PC-3 (cell line): ENCODE measurements at regions not wholly inside any gene's neighbourhood (a gene's known extent, or its start where the extent isn't known, plus 50 kb on each side); places are given as distances from the start of the nearest gene placed in this dataset.

ENCODE experiments used
- ATAC-seq: fragments of 200-7000 bp; cut with Tn5 transposase; 2 replicates; pipeline ENCODE4 v1.9.1; 2020; ENCODE audit warnings: mild to moderate bottlenecking, moderate library complexity
- BruUV-seq: library from RNA; stranded (reverse); fragments of 400-500 nt; replicated peaks from 2 replicates; lab custom pipeline; 2021; lab: Mats Ljungman, UMichigan
- CTCF ChIA-PET: fragments of 300-600 bp; sonication (Branson Sonifier 250); formaldehyde crosslinking; loops from one replicate; lab custom pipeline; 2022; ENCODE audit warnings: antibody characterized with exemption; lab: Charles Lee
- POLR2A ChIA-PET: fragments of 300-600 bp; sonication (Branson Sonifier 250); formaldehyde crosslinking; loops from one replicate; lab custom pipeline; 2022; ENCODE audit warnings: antibody characterized with exemption; ENCODE audit not compliant: unreplicated experiment; lab: Charles Lee
- DNase-seq: peaks from one replicate; pipeline ENCODE4 v3.0.0-alpha.2; 2015
- H2AFZ ChIP-seq: fragments of 300-600 bp; sonication (generic); 2 replicates; pipeline ENCODE4 v1.6.0; 2016; ENCODE audit warnings: antibody characterized with exemption, low read length
- H3F3A ChIP-seq: fragments of 300-600 bp; sonication (generic); one replicate; pipeline ENCODE4 v1.6.0; 2017; ENCODE audit warnings: antibody characterized with exemption, low read length, control low read depth, mild to moderate bottlenecking; ENCODE audit not compliant: unreplicated experiment
- H3K27ac ChIP-seq: fragments of 300-600 bp; sonication (generic); 2 replicates; pipeline ENCODE4 v1.5.1; 2016; ENCODE audit warnings: mild to moderate bottlenecking, low read length
- H3K27me3 ChIP-seq: fragments of 300-600 bp; sonication (generic); 2 replicates; pipeline ENCODE4 v1.6.1; 2016; ENCODE audit warnings: low read length, mixed read lengths
- H3K36me3 ChIP-seq: fragments of 300-600 bp; sonication (generic); 2 replicates; pipeline ENCODE4 v1.6.1; 2016; ENCODE audit warnings: low read depth, mixed run types, low read length, mixed read lengths
- H3K4me1 ChIP-seq: fragments of 300-600 bp; sonication (generic); 2 replicates; pipeline ENCODE4 v1.5.1; 2016; ENCODE audit warnings: low read length; ENCODE audit not compliant: insufficient read depth
- H3K4me2 ChIP-seq: fragments of 300-600 bp; sonication (generic); 2 replicates; pipeline ENCODE4 v1.6.0; 2016; ENCODE audit warnings: low read length
- H3K4me3 ChIP-seq: fragments of 300-600 bp; sonication (generic); 2 replicates; pipeline ENCODE4 v1.5.1; 2016; ENCODE audit warnings: mild to moderate bottlenecking, low read length, mixed read lengths
- H3K79me2 ChIP-seq: fragments of 300-600 bp; sonication (generic); 2 replicates; pipeline ENCODE4 v1.6.1; 2017; ENCODE audit warnings: low read length, mixed read lengths
- H3K9ac ChIP-seq: fragments of 300-600 bp; sonication (generic); 2 replicates; pipeline ENCODE4 v1.6.0; 2016; ENCODE audit warnings: mild to moderate bottlenecking, low read length
- H3K9me2 ChIP-seq: fragments of 300-600 bp; sonication (generic); replicated peaks from 2 replicates; pipeline ENCODE4 v1.6.1; 2016; ENCODE audit warnings: mixed run types, low read length, mixed read lengths
- H3K9me3 ChIP-seq: fragments of 300-600 bp; sonication (generic); 2 replicates; pipeline ENCODE4 v1.6.1; 2016; ENCODE audit warnings: low read length, mixed read lengths
- H4K20me1 ChIP-seq: fragments of 300-600 bp; sonication (generic); 2 replicates; pipeline ENCODE4 v1.6.1; 2016; ENCODE audit warnings: low read length, mixed read lengths
- EZH2 ChIP-seq: fragments of 300-600 bp; sonication (generic); IDR thresholded peaks from one replicate; pipeline ENCODE4 v1.6.1; 2017; ENCODE audit warnings: antibody characterized with exemption, mild to moderate bottlenecking, low read length; ENCODE audit not compliant: unreplicated experiment
- EZH2phosphoT487 ChIP-seq: fragments of 300-600 bp; sonication (generic); IDR thresholded peaks from 2 replicates; pipeline ENCODE4 v1.6.1; 2018; ENCODE audit warnings: mild to moderate bottlenecking, antibody characterized with exemption, low read length, borderline replicate concordance
- intact Hi-C: fragments of 100-400 bp; cut with micrococcal nuclease; formaldehyde crosslinking; loops from 2 replicates; pipeline ENCODE4 v1.9.0; 2023
- TF ChIP-seq, protein P1 (sequence below): fragments of 300-600 bp; sonication (generic); conservative IDR thresholded peaks from 2 replicates; pipeline ENCODE4 v1.5.1; 2017; ENCODE audit warnings: antibody characterized with exemption, low read depth, mild to moderate bottlenecking, low read length

DNA sequence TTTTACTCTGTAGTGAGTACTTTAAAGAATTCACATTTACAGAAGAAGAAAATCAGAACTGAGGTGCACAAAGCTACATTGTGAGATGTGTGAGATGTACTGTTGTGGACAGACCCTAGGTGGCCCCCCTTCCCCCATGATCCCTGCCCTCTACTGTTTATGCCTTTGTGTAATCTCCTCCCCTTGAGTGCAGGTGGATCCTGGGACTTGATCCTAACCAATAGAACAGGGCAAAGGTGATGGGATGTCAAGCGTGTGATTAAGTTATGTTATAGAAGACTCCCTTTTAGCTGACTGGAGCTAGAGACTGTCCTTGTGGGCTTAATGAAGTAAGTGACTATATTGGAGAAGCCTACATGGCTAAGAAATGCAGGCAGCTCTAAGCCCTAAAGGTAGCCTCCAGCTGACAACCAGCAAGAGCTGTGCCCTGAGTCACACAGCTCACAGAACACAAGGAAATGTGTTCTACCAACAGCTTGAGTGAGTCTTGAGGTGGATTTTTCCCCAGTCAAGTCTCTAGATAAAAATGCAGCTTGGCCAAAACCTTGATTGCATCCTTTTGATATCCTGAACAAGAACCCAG, 225.2 kb upstream of the LEF1 start:
- POLR2A ChIA-PET, result no interaction called here

GRCh38 chr4:108391701-108392455, 223.1 kb upstream of the LEF1 start:
- Histone ChIP-seq H3K4me2 (no peak overlapping the region), H3K36me3 (no peaks in the 10 kb centered on the region), H4K20me1 (no peaks in the 10 kb centered on the region), H3K79me2 (no peaks in the 10 kb centered on the region), H3K27ac (no peak overlapping the region), H3K27me3 (peaks cover 11% of the 10 kb centered on the region; the same call in 1 of the 2 replicates), H3K4me3 (no peak overlapping the region), H2AFZ (no peak overlapping the region), H3K9ac (no peak overlapping the region), H3F3A (no peaks in the 10 kb centered on the region), H3K4me1 (no peaks in the 10 kb centered on the region), H3K9me2 (no peaks in the 10 kb centered on the region), H3K9me3 (no peaks in the 10 kb centered on the region)
- ChIA-PET POLR2A (no interaction called here), CTCF (no interaction called here)
- TF ChIP-seq, protein P1, sequence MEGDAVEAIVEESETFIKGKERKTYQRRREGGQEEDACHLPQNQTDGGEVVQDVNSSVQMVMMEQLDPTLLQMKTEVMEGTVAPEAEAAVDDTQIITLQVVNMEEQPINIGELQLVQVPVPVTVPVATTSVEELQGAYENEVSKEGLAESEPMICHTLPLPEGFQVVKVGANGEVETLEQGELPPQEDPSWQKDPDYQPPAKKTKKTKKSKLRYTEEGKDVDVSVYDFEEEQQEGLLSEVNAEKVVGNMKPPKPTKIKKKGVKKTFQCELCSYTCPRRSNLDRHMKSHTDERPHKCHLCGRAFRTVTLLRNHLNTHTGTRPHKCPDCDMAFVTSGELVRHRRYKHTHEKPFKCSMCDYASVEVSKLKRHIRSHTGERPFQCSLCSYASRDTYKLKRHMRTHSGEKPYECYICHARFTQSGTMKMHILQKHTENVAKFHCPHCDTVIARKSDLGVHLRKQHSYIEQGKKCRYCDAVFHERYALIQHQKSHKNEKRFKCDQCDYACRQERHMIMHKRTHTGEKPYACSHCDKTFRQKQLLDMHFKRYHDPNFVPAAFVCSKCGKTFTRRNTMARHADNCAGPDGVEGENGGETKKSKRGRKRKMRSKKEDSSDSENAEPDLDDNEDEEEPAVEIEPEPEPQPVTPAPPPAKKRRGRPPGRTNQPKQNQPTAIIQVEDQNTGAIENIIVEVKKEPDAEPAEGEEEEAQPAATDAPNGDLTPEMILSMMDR, result no peak
- TF ChIP-seq EZH2phosphoT487, result no peak
- TF ChIP-seq EZH2, result no peak
- no TSS peak for BruUV-seq
- intact Hi-C loops, result no loop called here
- ATAC-seq, result no peak
- no peak for DNase-seq

More for the DNA sequence above, 225.2 kb upstream of the LEF1 start:
- DNase-seq (no peak), ATAC-seq (no peak)
- CTCF ChIA-PET, result no interaction called here
- Histone ChIP-seq H3F3A (no peaks in the 10 kb centered on the region), H3K27me3 (no peaks in the 10 kb centered on the region), H3K9me3 (no peaks in the 10 kb centered on the region), H3K79me2 (no peaks in the 10 kb centered on the region), H3K9me2 (no peaks in the 10 kb centered on the region), H3K4me1 (no peaks in the 10 kb centered on the region), H3K4me3 (no peak overlapping the region), H3K9ac (no peak overlapping the region), H3K27ac (no peak overlapping the region), H3K4me2 (no peak overlapping the region), H2AFZ (no peak overlapping the region), H4K20me1 (no peaks in the 10 kb centered on the region), H3K36me3 (no peaks in the 10 kb centered on the region)
- TF ChIP-seq, protein P1, result no peak
- TF ChIP-seq EZH2 (no peak), EZH2phosphoT487 (no peak)
- intact Hi-C loops, result no loop called here
- BruUV-seq, result no TSS peak

- no TSS peak for BruUV-seq
- H3F3A ChIP-seq, result no peaks in the 10 kb centered on the region
- no peak overlapping the region for H3K4me2 ChIP-seq
- H3K27ac ChIP-seq, result no peak overlapping the region
- intact Hi-C loops, result no loop called here
- H3K27me3 ChIP-seq, result peaks cover 21% of the 10 kb centered on the region; the same call in 1 of the 2 replicates
- no peak overlapping the region for H3K4me3 ChIP-seq
- CTCF ChIA-PET, result no interaction called here
- no peaks in the 10 kb centered on the region for H3K9me3 ChIP-seq
- H4K20me1 ChIP-seq, result no peaks in the 10 kb centered on the region
- ATAC-seq (no peak), DNase-seq (no peak)
- no peaks in the 10 kb centered on the region for H3K79me2 ChIP-seq
- H3K9ac ChIP-seq, result no peak overlapping the region
- POLR2A ChIA-PET, result no interaction called here
- TF ChIP-seq EZH2 (no peak), EZH2phosphoT487 (no peak)
- TF ChIP-seq, protein P1, result no peak
- no peaks in the 10 kb centered on the region for H3K4me1 ChIP-seq
- no peaks in the 10 kb centered on the region for H3K36me3 ChIP-seq
- H3K9me2 ChIP-seq, result no peaks in the 10 kb centered on the region
- H2AFZ ChIP-seq, result no peak overlapping the region
Measured at GRCh38 chr4:108385076-108385475, 216.3 kb upstream of the LEF1 start.
